Lung (tissue), 11 donors: ENCODE measurements at regions not wholly inside any gene's neighbourhood (a gene's known extent, or its start where the extent isn't known, plus 50 kb on each side); places are given as distances from the start of the nearest gene placed in this dataset.

ENCODE experiments used
- ATAC-seq: fragments of 200-7000 bp; cut with Tn5 transposase; one replicate; pipeline ENCODE4 v1.9.1; 2020; ENCODE audit warnings: moderate number of reproducible peaks; ENCODE audit not compliant: insufficient read depth, low FRiP score
- DNase-seq, 3 donors: peaks; one replicate each; pipeline ENCODE4 v3.0.0-alpha.2; 2013 to 2017
- H3K27ac ChIP-seq, 2 donors: one replicate each; pipeline ENCODE4 v1.5.1; 2013; ENCODE audit warnings: mild to moderate bottlenecking in 2 of 2, moderate library complexity in 2 of 2, control low read depth in 1 of 2, inconsistent platforms in 1 of 2, low read depth in 1 of 2, low read length in 1 of 2
- H3K27me3 ChIP-seq, 3 donors: one replicate each; pipeline ENCODE4 v1.5.1; 2013; ENCODE audit warnings: low read length in 2 of 3; ENCODE audit not compliant: control insufficient read depth in 3 of 3, insufficient read depth in 3 of 3
- H3K36me3 ChIP-seq, 4 donors: one replicate each; pipeline ENCODE4 v1.5.1; 2013; ENCODE audit warnings: low read length in 4 of 4, mild to moderate bottlenecking in 1 of 4, moderate library complexity in 1 of 4; ENCODE audit not compliant: control insufficient read depth in 4 of 4, insufficient read depth in 4 of 4
- H3K4me1 ChIP-seq, 5 donors: one replicate each; pipeline ENCODE4 v1.5.1; 2013; ENCODE audit warnings: low read length in 5 of 5, mild to moderate bottlenecking in 2 of 5, moderate library complexity in 1 of 5; ENCODE audit not compliant: control insufficient read depth in 5 of 5, insufficient read depth in 5 of 5
- H3K4me3 ChIP-seq: one replicate; pipeline ENCODE4 v1.5.1; 2013; ENCODE audit warnings: mild to moderate bottlenecking, control low read depth, moderate library complexity
- H3K9ac ChIP-seq, 2 donors: one replicate each; pipeline ENCODE4 v1.5.1; 2013; ENCODE audit warnings: low read length in 2 of 2, control low read depth in 1 of 2; ENCODE audit not compliant: insufficient read depth in 1 of 2
- H3K9me3 ChIP-seq, 4 donors: one replicate each; pipeline ENCODE4 v1.5.1; 2013; ENCODE audit warnings: low read length in 3 of 4, mild to moderate bottlenecking in 1 of 4, moderate library complexity in 1 of 4; ENCODE audit not compliant: control insufficient read depth in 4 of 4, insufficient read depth in 3 of 4
- CTCF ChIP-seq: IDR thresholded peaks from 2 replicates; pipeline ENCODE4 v1.5.1; 2012; ENCODE audit warnings: mild to moderate bottlenecking; ENCODE audit errors: control extremely low read depth, extremely low read depth
- WGBS, 2 donors: extraction: QIAGEN DNeasy Blood & Tissue Kit; methylation state at CpG; one replicate each; pipeline ENCODE4 v1.1.7; 2013; 5-methylcytosine and 5-hydroxymethylcytosine counted together
- donor health status: control.
- donor health status: control.
- donor health status: Bipolar disorder and iron deficiency.
- donor health status: healthy.
- donor health status: DM: yes; HTN: yes; CAD: no.

GRCh38 chr2:8478471-8478793 lies 203.4 kb upstream of the ID2 start:
- no peaks in the 10 kb centered on the region for H3K36me3 ChIP-seq
- no peak for DNase-seq

GRCh38 chr2:8479298-8479697 lies 202.6 kb upstream of the ID2 start:
- ATAC-seq = no peak
- Histone ChIP-seq H3K36me3 (no peaks in the 10 kb centered on the region), H3K9ac (no peak overlapping the region), H3K4me1 (peaks cover 0 to 28% (median 6%) of the 10 kb centered on the region in 5 donors), H3K27ac (no peak overlapping the region), H3K27me3 (no peaks in the 10 kb centered on the region), H3K4me3 (no peak overlapping the region), H3K9me3 (no peaks in the 10 kb centered on the region)
- no peak for DNase-seq
- no peak for TF ChIP-seq CTCF
- WGBS, 2 donors = 62 to 65% methylated on average over 12 of the region's 12 CpGs

More at GRCh38 chr2:8478471-8478793, 203.4 kb upstream of the ID2 start:
- Histone ChIP-seq H3K9ac (no peak overlapping the region), H3K9me3 (no peaks in the 10 kb centered on the region), H3K27me3 (no peaks in the 10 kb centered on the region), H3K4me1 (peaks cover 0 to 28% (median 6%) of the 10 kb centered on the region in 5 donors), H3K27ac (no peak overlapping the region), H3K4me3 (no peak overlapping the region)
- no peak for ATAC-seq
- 72 to 73% methylated on average over 4 of the region's 4 CpGs for WGBS, 2 donors
- no peak for TF ChIP-seq CTCF

- DNase-seq (no peak), ATAC-seq (no peak)
- H3K27ac ChIP-seq = no peak overlapping the region
- H3K36me3 ChIP-seq = no peaks in the 10 kb centered on the region
- no peak overlapping the region for H3K4me3 ChIP-seq
- H3K9me3 ChIP-seq = no peaks in the 10 kb centered on the region
- no peak overlapping the region for H3K9ac ChIP-seq
- H3K27me3 ChIP-seq = no peaks in the 10 kb centered on the region
- 46 to 57% methylated on average over 5 of the region's 5 CpGs for WGBS, 2 donors
- TF ChIP-seq CTCF = no peak
- H3K4me1 ChIP-seq = peaks cover 0 to 28% (median 6%) of the 10 kb centered on the region in 5 donors
Measured at GRCh38 chr2:8480915-8481314, 200.9 kb upstream of the ID2 start.

GRCh38 chr2:8481463-8482009 lies 200.3 kb upstream of the ID2 start:
- no peak for ATAC-seq
- H3K9me3 ChIP-seq = no peaks in the 10 kb centered on the region
- H3K4me3 ChIP-seq = no peak overlapping the region
- no peak for DNase-seq
- peaks cover 0 to 24% (median 4%) of the 10 kb centered on the region in 5 donors for H3K4me1 ChIP-seq
- no peak for TF ChIP-seq CTCF
- no peak overlapping the region for H3K27ac ChIP-seq
- H3K36me3 ChIP-seq = no peaks in the 10 kb centered on the region
- no peak overlapping the region for H3K9ac ChIP-seq
- 43 to 68% methylated on average over 6 of the region's 6 CpGs for WGBS, 2 donors
- H3K27me3 ChIP-seq = no peaks in the 10 kb centered on the region
